ENCODE measurements at regions not wholly inside any gene's neighbourhood (a gene's known extent, or its start where the extent isn't known, plus 50 kb on each side); places are given as distances from the start of the nearest gene placed in this dataset.

GRCh38 chrX:40150503-40150902 is 52.7 kb upstream of the BCOR start:
- TF ChIP-seq EP300 (conservative IDR thresholded peaks at IDR 0.05; ENCODE audit: poor library complexity, severe bottlenecking) (no peak), EZH2 (IDR thresholded peaks at IDR 0.05; ENCODE audit: borderline replicate concordance, insufficient read depth, low read length, poor library complexity, severe bottlenecking) (no peak)

Measured in neural cell (in vitro differentiated cells).